ENCODE measurements at regions not wholly inside any gene's neighbourhood (a gene's known extent, or its start where the extent isn't known, plus 50 kb on each side); places are given as distances from the start of the nearest gene placed in this dataset.
"Not testable (repeated sequence)": the region's sequence is repeated elsewhere in the genome, so short reads cannot be mapped to it uniquely, and the experiment has no call there.

- not testable (repeated sequence) for DNase-seq (ENCODE audit: low read depth)
Observed at GRCh38 chr2:166641516-166641915, 147.5 kb upstream of the SCN7A start.

GRCh38 chr2:166637051-166637450, 143.0 kb upstream of the SCN7A start:
- no peak for DNase-seq (ENCODE audit: low read depth)

GRCh38 chr2:166634706-166635105, 140.7 kb upstream of the SCN7A start:
- DNase-seq (ENCODE audit: low read depth): no peak

GRCh38 chr2:166632616-166633015, 138.6 kb upstream of the SCN7A start:
- no peak for DNase-seq (ENCODE audit: low read depth)

GRCh38 chr2:166628478-166629136, 134.6 kb upstream of the SCN7A start:
- DNase-seq (ENCODE audit: low read depth): no peak

- no peak for DNase-seq (ENCODE audit: low read depth)
Observed at GRCh38 chr2:166627893-166628292, 133.8 kb upstream of the SCN7A start.

- DNase-seq (ENCODE audit: low read depth): no peak
Observed at GRCh38 chr2:166625670-166626069, 131.6 kb upstream of the SCN7A start.

GRCh38 chr2:166614503-166614902, 120.5 kb upstream of the SCN7A start:
- no peak for DNase-seq (ENCODE audit: low read depth)

- no peak for DNase-seq (ENCODE audit: low read depth)
Observed at GRCh38 chr2:166614029-166614428, 120.0 kb upstream of the SCN7A start.

GRCh38 chr2:166613226-166613625, 119.2 kb upstream of the SCN7A start:
- no peak for DNase-seq (ENCODE audit: low read depth)

- DNase-seq (ENCODE audit: low read depth): no peak
Observed at GRCh38 chr2:166612214-166612613, 118.2 kb upstream of the SCN7A start.

- DNase-seq (ENCODE audit: low read depth): no peak
Observed at GRCh38 chr2:166610913-166611305, 116.9 kb upstream of the SCN7A start.

GRCh38 chr2:166610180-166610912, 116.3 kb upstream of the SCN7A start:
- DNase-seq (ENCODE audit: low read depth): no peak

GRCh38 chr2:166609183-166609959, 115.3 kb upstream of the SCN7A start:
- no peak for DNase-seq (ENCODE audit: low read depth)

GRCh38 chr2:166607880-166608279, 113.8 kb upstream of the SCN7A start:
- DNase-seq (ENCODE audit: low read depth): no peak

GRCh38 chr2:166593403-166593802, 99.4 kb upstream of the SCN7A start:
- peak; percentile 81 for DNase-seq (ENCODE audit: low read depth)

GRCh38 chr2:166592750-166593149, 98.7 kb upstream of the SCN7A start:
- no peak for DNase-seq (ENCODE audit: low read depth)

GRCh38 chr2:166591226-166591625, 97.2 kb upstream of the SCN7A start:
- DNase-seq (ENCODE audit: low read depth): no peak

GRCh38 chr2:166573391-166573790, 79.3 kb upstream of the SCN7A start:
- DNase-seq (ENCODE audit: low read depth): peak; percentile 24

GRCh38 chr2:166572937-166573336, 78.9 kb upstream of the SCN7A start:
- DNase-seq (ENCODE audit: low read depth): no peak

GRCh38 chr2:166568409-166568808, 74.4 kb upstream of the SCN7A start:
- no peak for DNase-seq (ENCODE audit: low read depth)

- DNase-seq (ENCODE audit: low read depth): no peak
Observed at GRCh38 chr2:166565501-166565900, 71.5 kb upstream of the SCN7A start.

GRCh38 chr2:166563894-166564293, 69.8 kb upstream of the SCN7A start:
- no peak for DNase-seq (ENCODE audit: low read depth)
